ENCODE measurements at regions not wholly inside any gene's neighbourhood (a gene's known extent, or its start where the extent isn't known, plus 50 kb on each side); places are given as distances from the start of the nearest gene placed in this dataset.

DNA sequence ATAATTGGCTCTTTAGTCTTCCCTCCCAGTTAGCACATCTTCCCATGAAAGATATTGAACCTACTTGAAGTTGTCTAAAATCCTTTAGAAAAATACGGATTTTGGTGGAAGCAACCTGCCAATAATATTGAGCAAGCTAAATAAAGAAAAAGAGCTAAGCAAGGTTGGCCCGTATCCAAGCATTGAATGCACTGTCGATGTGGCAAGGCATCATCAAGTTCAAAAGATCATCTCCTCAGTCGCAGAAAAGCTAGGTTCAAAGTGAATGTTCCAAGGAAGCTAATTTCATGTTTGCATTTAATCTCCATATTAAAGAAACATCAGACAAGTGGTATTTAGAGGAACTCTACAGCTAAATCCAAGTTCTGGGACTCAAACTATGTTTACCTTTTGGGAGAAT, 206.0 kb downstream of the MTERF1 start:
- TF ChIP-seq, protein P1, sequence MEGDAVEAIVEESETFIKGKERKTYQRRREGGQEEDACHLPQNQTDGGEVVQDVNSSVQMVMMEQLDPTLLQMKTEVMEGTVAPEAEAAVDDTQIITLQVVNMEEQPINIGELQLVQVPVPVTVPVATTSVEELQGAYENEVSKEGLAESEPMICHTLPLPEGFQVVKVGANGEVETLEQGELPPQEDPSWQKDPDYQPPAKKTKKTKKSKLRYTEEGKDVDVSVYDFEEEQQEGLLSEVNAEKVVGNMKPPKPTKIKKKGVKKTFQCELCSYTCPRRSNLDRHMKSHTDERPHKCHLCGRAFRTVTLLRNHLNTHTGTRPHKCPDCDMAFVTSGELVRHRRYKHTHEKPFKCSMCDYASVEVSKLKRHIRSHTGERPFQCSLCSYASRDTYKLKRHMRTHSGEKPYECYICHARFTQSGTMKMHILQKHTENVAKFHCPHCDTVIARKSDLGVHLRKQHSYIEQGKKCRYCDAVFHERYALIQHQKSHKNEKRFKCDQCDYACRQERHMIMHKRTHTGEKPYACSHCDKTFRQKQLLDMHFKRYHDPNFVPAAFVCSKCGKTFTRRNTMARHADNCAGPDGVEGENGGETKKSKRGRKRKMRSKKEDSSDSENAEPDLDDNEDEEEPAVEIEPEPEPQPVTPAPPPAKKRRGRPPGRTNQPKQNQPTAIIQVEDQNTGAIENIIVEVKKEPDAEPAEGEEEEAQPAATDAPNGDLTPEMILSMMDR (IDR thresholded peaks at IDR 0.05; ENCODE audit: control extremely low read depth, extremely low read depth, low read depth, missing control alignments): no peak
- ChIA-PET CTCF (no interaction called here), POLR2A (no interaction called here)
- no peak for DNase-seq (ENCODE audit: extremely low spot score)

GRCh38 chr7:91681718-91682117, 198.8 kb downstream of the MTERF1 start:
- POLR2A ChIA-PET: no interaction called here
- DNase-seq (ENCODE audit: extremely low spot score): no peak
- CTCF ChIA-PET: no interaction called here
- TF ChIP-seq, protein P1 (IDR thresholded peaks at IDR 0.05; ENCODE audit: control extremely low read depth, extremely low read depth, low read depth, missing control alignments): no peak

DNA sequence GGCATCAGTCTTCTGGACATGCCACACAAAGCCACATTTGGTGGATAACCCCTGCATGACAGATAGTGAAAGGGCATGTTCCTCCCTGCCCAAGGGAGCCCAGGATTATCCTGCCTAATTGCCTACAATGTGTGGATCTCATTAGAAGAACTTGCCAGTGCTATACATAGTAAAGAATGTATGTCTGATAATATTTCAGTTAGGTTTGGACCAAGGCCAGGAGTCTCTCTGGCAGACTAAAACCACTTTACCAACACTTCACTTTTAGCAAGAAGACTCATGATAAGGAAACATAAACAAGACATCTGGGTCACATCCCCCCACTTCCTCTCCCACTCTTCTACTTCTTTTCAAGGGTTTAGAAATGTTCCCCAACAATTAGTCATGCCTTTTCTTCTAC, 196.7 kb downstream of the MTERF1 start:
- TF ChIP-seq, protein P1 (IDR thresholded peaks at IDR 0.05; ENCODE audit: control extremely low read depth, extremely low read depth, low read depth, missing control alignments): no peak
- ChIA-PET CTCF (no interaction called here), POLR2A (no interaction called here)
- no peak for DNase-seq (ENCODE audit: extremely low spot score)

DNA sequence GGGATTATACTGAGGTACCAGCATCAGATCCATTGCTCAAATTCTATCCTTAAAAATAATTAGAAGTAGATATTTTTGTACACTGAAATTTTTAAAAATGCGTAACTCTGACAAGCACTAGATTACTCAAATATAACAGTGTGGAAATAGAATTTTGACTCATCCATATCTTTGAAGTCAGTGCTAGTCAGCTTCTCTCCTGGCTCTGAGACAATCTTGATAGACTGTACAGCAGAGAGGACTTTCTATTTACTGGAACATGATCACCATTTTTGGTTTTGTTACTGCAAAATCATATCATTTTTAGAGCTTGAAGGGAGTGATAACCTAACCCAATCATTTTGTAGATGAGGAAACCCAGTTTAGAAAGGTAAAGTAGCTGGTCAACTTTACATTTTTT, 195.0 kb downstream of the MTERF1 start:
- ChIA-PET POLR2A (no interaction called here), CTCF (interaction anchor here (1.3 kb wide), 1 partner anchor 9 kb away, joined by 3 read pairs; no protein-coding TSS in a partner anchor)
- DNase-seq (ENCODE audit: extremely low spot score): no peak
- TF ChIP-seq, protein P1 (IDR thresholded peaks at IDR 0.05; ENCODE audit: control extremely low read depth, extremely low read depth, low read depth, missing control alignments): no peak

GRCh38 chr7:91690541-91691070, 189.9 kb downstream of the MTERF1 start:
- CTCF ChIA-PET: no interaction called here
- POLR2A ChIA-PET: interaction anchor here (0.6 kb wide), 1 partner anchor 11 kb away, joined by 9 read pairs; no protein-coding TSS in a partner anchor
- TF ChIP-seq, protein P1 (IDR thresholded peaks at IDR 0.05; ENCODE audit: control extremely low read depth, extremely low read depth, low read depth, missing control alignments): no peak
- no peak for DNase-seq (ENCODE audit: extremely low spot score)

DNA sequence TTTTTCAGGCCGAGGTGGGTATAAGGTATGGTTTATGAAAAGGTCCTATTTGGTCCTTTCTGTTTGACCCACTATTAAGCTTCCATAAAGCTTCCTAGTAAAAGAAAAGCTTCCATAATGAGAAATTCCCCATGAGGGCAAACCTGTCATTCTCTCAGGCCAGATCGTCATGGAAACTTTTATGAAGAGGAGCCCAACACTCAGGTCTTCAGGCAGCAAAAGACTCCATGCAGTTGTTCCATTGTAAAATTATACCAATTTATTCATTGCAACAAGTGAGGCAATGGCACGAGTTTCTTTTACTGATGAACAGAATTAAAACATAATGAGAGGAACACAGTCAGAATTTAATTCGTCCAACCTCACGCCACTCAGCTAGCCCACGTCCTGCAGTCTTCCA, 188.6 kb downstream of the MTERF1 start:
- CTCF ChIA-PET: no interaction called here
- POLR2A ChIA-PET: no interaction called here
- TF ChIP-seq, protein P1 (IDR thresholded peaks at IDR 0.05; ENCODE audit: control extremely low read depth, extremely low read depth, low read depth, missing control alignments): no peak

DNA sequence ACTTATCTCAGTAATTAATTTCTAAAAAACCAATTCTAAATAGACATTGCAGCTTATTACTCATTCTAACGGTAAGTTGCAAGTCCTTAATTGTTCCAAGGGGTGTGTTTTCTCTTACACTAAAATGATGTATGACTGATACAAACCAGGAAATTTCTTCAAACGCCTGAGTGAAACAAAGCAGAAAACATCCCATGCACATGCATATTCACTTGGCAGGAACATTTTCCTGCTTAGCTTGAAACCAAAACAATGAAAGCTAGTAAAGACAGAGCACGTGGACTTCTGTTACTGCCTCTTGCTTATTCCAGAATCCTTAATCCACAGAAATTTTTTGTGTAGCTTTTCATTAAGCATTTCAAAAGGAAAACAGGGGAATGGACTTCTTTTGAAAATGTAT, 187.7 kb downstream of the MTERF1 start:
- DNase-seq (ENCODE audit: extremely low spot score): no peak
- CTCF ChIA-PET: no interaction called here
- TF ChIP-seq, protein P1 (IDR thresholded peaks at IDR 0.05; ENCODE audit: control extremely low read depth, extremely low read depth, low read depth, missing control alignments): no peak
- POLR2A ChIA-PET: no interaction called here

More for the DNA sequence above, 188.6 kb downstream of the MTERF1 start:
- DNase-seq (ENCODE audit: extremely low spot score): no peak

Measured in GM10248 (cell line).